ENCODE measurements at regions not wholly inside any gene's neighbourhood (a gene's known extent, or its start where the extent isn't known, plus 50 kb on each side); places are given as distances from the start of the nearest gene placed in this dataset.

- TF ChIP-seq POLR2A (IDR thresholded peaks at IDR 0.05) = no peak
- no peak for TF ChIP-seq CTCF (IDR thresholded peaks at IDR 0.05)
- no peak for TF ChIP-seq EP300 (IDR thresholded peaks at IDR 0.05)
Measured at GRCh38 chr4:11769434-11769833, 340.7 kb upstream of the HS3ST1 start.

Measured in tibial nerve (tissue), 4 donors.